Right lobe of liver (tissue), 6 donors: ENCODE measurements at regions not wholly inside any gene's neighbourhood (a gene's known extent, or its start where the extent isn't known, plus 50 kb on each side); places are given as distances from the start of the nearest gene placed in this dataset.

Experiments used
- ATAC-seq, 4 donors: fragments of 200-7000 bp; cut with Tn5 transposase; one replicate each; pipeline ENCODE4 v1.9.1; 2020; ENCODE audit warnings: mild to moderate bottlenecking in 4 of 4, moderate library complexity in 4 of 4
- DNase-seq, 3 donors: peaks; one replicate each; pipeline ENCODE4 v3.0.0-alpha.2; 2020
- H3K27ac ChIP-seq, 3 donors: fragments of 200-600 bp; one replicate each; pipeline ENCODE4 v1.8.0; 2022
- H3K27me3 ChIP-seq, 2 donors: fragments of 200-600 bp; one replicate each; pipeline ENCODE4 v1.8.0; 2022
- H3K36me3 ChIP-seq, 4 donors: fragments of 200-600 bp; sonication (generic) in 1 of 4; one replicate each; pipeline versions ENCODE4 v1.5.1 to v1.8.0; 2017 to 2022; ENCODE audit warnings: control low read depth in 1 of 4
- H3K4me1 ChIP-seq, 4 donors: fragments of 200-600 bp; sonication (generic) in 1 of 4; one replicate each; pipeline versions ENCODE4 v1.5.1 to v1.8.0; 2017 to 2022; ENCODE audit warnings: control low read depth in 1 of 4
- H3K4me3 ChIP-seq, 3 donors: fragments of 200-600 bp; one replicate each; pipeline ENCODE4 v1.8.0; 2022
- H3K9me3 ChIP-seq, 4 donors: fragments of 200-600 bp; sonication (generic) in 1 of 4; one replicate each; pipeline versions ENCODE4 v1.5.1 to v1.8.0; 2017 to 2022; ENCODE audit warnings: control low read depth in 1 of 4
- POLR2A ChIP-seq: fragments of 450-650 bp; IDR thresholded peaks from one replicate; pipeline ENCODE4 v1.6.1; 2017; ENCODE audit warnings: antibody characterized with exemption, mild to moderate bottlenecking
- WGBS: methylation state at CpG from one replicate; pipeline ENCODE4 v1.1.6; 2018; ENCODE audit warnings: low coverage, low lambda C conversion rate; ENCODE audit not compliant: insufficient coverage; ENCODE audit errors: missing lambda C conversion rate; 5-methylcytosine and 5-hydroxymethylcytosine counted together
- intact Hi-C, 2 donors: fragments of 100-400 bp; cut with DNase I; formaldehyde crosslinking; loops; one replicate each; pipeline versions ENCODE4 v1.11.2 to v1.14.1; 2022
- TF ChIP-seq, protein P1 (sequence below), 4 donors: fragments of 200-600 bp in 3 of 4; fragments of 450-650 bp in 1 of 4; IDR thresholded peaks; one replicate each; pipeline versions ENCODE4 v1.5.1 to v1.8.0; 2016 to 2022; ENCODE audit warnings: antibody characterized with exemption in 4 of 4, mild to moderate bottlenecking in 2 of 4
- donor health status: DM: no; HTN: yes; CAD: no.
- donor health status: DM: no; HTN: no; CAD: no.
- donor health status: DM: no; HTN: no; CAD: no.
- donor health status: DM: no; HTN: yes; CAD: no.
- donor health status: DM: no; HTN: yes; CAD: no.

DNA sequence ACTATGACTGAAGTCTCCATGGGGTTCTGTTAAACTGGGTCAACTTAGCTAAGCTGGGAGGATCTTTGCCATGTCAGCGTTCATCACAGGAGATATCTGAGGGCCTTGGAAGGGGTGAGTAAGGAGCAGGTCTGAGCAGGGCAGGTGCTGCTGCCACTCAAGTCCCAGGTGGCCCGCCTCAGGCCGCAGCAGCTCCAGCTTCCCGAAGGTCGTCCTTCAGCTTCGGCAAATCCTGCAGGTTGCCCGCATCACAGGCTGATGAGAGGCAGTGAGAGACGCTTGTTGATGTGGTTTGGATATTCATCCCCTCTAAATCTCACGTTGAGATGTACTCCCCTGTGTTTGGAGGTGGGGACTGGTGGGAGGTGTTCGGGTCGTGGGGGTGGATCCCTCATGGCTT lies 166.6 kb downstream of the VAPA start:
- intact Hi-C loops = no loop called here
- ATAC-seq (no peak), DNase-seq (no peak)
- Histone ChIP-seq H3K4me3 (no peak overlapping the region), H3K4me1 (no peaks in the 10 kb centered on the region), H3K27me3 (no peaks in the 10 kb centered on the region), H3K36me3 (no peaks in the 10 kb centered on the region), H3K9me3 (no peaks in the 10 kb centered on the region), H3K27ac (no peak overlapping the region)
- TF ChIP-seq, protein P1, sequence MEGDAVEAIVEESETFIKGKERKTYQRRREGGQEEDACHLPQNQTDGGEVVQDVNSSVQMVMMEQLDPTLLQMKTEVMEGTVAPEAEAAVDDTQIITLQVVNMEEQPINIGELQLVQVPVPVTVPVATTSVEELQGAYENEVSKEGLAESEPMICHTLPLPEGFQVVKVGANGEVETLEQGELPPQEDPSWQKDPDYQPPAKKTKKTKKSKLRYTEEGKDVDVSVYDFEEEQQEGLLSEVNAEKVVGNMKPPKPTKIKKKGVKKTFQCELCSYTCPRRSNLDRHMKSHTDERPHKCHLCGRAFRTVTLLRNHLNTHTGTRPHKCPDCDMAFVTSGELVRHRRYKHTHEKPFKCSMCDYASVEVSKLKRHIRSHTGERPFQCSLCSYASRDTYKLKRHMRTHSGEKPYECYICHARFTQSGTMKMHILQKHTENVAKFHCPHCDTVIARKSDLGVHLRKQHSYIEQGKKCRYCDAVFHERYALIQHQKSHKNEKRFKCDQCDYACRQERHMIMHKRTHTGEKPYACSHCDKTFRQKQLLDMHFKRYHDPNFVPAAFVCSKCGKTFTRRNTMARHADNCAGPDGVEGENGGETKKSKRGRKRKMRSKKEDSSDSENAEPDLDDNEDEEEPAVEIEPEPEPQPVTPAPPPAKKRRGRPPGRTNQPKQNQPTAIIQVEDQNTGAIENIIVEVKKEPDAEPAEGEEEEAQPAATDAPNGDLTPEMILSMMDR (IDR thresholded peaks at IDR 0.05) = no peak
- no peak for TF ChIP-seq POLR2A
- WGBS = 80% methylated on average over 3 of the region's 11 CpGs

DNA sequence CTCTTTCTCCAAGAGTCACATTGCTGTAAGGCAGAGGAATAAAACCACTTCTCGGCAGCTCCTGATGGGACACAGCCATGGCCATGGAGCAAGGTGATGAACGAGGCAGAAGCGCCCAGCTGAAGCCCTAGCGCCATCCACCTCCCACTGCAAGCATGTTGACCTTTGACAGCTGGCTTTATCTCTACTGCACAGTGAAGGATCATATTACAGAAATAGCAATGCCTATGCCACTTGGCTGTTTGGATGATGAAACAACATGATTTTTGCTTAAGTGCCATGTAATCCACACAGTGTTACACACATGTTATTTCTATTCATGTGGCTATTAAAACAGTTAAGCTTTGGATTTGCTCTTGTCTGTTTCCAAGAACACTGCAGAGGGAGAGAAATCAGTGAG lies 167.7 kb downstream of the VAPA start:
- Histone ChIP-seq H3K9me3 (no peaks in the 10 kb centered on the region), H3K4me3 (no peak overlapping the region), H3K27ac (no peak overlapping the region), H3K36me3 (no peaks in the 10 kb centered on the region), H3K4me1 (no peaks in the 10 kb centered on the region), H3K27me3 (no peaks in the 10 kb centered on the region)
- DNase-seq (no peak), ATAC-seq (no peak)
- 27% methylated on average over 3 of the region's 4 CpGs for WGBS
- intact Hi-C loops = no loop called here
- no peak for TF ChIP-seq POLR2A
- TF ChIP-seq, protein P1 (IDR thresholded peaks at IDR 0.05) = no peak

DNA sequence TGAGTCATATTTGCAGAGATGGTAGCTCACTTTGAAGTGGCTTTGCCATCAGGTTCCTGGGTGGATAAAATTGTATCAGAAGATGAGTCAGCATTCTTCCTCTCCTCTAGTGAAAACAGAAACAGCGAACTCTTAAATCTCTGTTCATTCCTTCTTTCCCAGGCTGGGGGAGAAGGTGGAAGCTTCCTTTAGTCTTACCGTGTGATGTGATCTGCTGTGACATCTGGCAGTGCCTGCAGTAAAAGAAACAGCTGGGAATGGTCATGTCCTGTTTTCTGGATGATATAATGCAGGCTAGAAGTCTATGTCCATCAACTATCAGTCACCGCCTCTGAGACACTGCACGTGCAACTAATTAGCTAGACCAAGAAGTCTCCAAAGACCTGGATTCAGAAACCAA lies 171.6 kb downstream of the VAPA start:
- no peaks in the 10 kb centered on the region for H3K9me3 ChIP-seq
- TF ChIP-seq, protein P1 (IDR thresholded peaks at IDR 0.05) = no peak
- TF ChIP-seq POLR2A = no peak

DNA sequence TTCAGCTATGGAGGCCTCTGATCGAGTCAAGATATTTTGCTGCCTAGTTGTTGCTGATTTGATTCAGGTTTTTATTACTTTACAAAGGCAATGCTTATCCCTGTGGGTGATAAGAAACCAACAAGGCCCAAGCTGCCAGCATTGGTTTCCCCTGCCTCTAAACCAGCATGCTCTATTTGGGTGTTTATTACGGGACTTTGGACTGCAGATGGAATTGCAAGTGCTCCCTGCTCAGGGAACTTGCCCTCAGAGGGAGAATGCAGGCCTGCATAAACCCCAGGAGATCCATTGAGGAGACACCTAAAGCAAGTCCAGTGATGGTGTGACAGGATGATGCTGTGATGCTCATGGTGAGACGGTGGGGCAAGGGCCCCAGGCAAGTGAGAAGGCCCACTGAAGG lies 172.1 kb downstream of the VAPA start:
- Histone ChIP-seq H3K36me3 (no peaks in the 10 kb centered on the region), H3K27ac (no peak overlapping the region), H3K4me1 (no peaks in the 10 kb centered on the region), H3K27me3 (no peaks in the 10 kb centered on the region), H3K4me3 (no peak overlapping the region), H3K9me3 (no peaks in the 10 kb centered on the region)
- ATAC-seq (no peak), DNase-seq (no peak)
- intact Hi-C loops = no loop called here
- WGBS = 56% methylated on average over 3 of the region's 3 CpGs
- no peak for TF ChIP-seq POLR2A
- TF ChIP-seq, protein P1 (IDR thresholded peaks at IDR 0.05) = no peak

More for the DNA sequence above, 171.6 kb downstream of the VAPA start:
- Histone ChIP-seq H3K4me3 (no peak overlapping the region), H3K4me1 (no peaks in the 10 kb centered on the region), H3K36me3 (no peaks in the 10 kb centered on the region), H3K27ac (no peak overlapping the region), H3K27me3 (no peaks in the 10 kb centered on the region)
- no peak for ATAC-seq
- intact Hi-C loops = no loop called here
- WGBS = 58% methylated on average over 3 of the region's 4 CpGs
- no peak for DNase-seq
